ENCODE measurements at regions not wholly inside any gene's neighbourhood (a gene's known extent, or its start where the extent isn't known, plus 50 kb on each side); places are given as distances from the start of the nearest gene placed in this dataset.

- no peaks in the 10 kb centered on the region for H3K36me3 ChIP-seq (ENCODE audit: low read depth, missing control alignments)
- no peak overlapping the region for H3K27ac ChIP-seq
- H3K27me3 ChIP-seq = no peaks in the 10 kb centered on the region
- 41 to 60% methylated on average over 4 of the region's 4 CpGs for WGBS, 2 donors
- TF ChIP-seq POLR2A (IDR thresholded peaks at IDR 0.05) = no peak
- intact Hi-C loops (cut with DNase I; ENCODE audit: low total_unique reads) = no loop called here
- H3K9me3 ChIP-seq = no peaks in the 10 kb centered on the region
- no peak for DNase-seq
- peaks cover 4% of the 10 kb centered on the region for H3K4me1 ChIP-seq
- H3K4me3 ChIP-seq = no peak overlapping the region
These were observed 94.7 kb upstream of the SMYD2 start for GRCh38 chr1:214186103-214186824.

DNA sequence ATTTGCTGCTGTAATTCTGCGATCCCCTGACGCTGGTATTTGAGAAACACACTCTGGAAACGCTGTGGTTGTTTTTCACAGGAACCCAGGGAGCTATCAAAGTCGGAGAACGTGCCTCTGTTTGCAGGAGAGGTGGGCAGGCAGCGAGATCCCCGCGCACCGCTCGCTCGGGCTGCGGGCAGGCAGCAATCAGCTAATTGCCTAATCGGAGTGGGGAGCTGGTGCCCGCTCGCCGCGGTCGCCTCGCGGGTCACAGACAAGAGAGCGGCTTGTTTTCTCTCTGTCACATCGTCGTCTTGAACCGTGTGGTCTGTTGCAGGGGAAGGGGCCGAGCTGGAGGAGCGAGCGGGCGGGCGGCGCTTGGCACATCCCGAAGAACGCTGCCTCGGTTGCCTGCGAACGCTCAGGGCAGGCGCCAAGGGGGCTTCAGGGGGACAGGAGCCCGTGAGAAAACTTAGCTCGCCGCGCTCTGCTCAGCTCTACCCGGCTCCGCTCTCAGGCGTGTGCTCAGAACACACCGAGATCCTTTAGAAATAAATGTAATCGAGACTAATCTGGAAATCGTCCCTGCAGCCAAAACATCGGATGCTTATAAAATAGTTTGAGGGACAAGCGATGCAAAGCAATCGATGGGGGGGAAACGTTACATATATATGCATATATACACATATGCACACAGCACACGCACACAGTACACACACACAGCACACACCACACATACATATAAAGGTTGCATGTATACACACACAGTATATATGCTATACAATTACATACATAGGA, 93.6 kb upstream of the SMYD2 start:
- 3 to 9% methylated on average over 28 to 50 of the region's 51 CpGs for WGBS, 2 donors
- Histone ChIP-seq H3K4me3 (peak overlapping the region in 1 of 2 donors; percentile 54), H3K27me3 (no peaks in the 10 kb centered on the region), H3K9me3 (no peaks in the 10 kb centered on the region), H3K4me1 (peaks cover 4% of the 10 kb centered on the region), H3K27ac (no peak overlapping the region), H3K36me3 (ENCODE audit: low read depth, missing control alignments) (no peaks in the 10 kb centered on the region)
- TF ChIP-seq POLR2A (IDR thresholded peaks at IDR 0.05) (no peak), CTCF (IDR thresholded peaks at IDR 0.05) (no peak)
- no peak for DNase-seq
- intact Hi-C loops (cut with DNase I; ENCODE audit: low total_unique reads) = no loop called here

GRCh38 chr1:214187933-214188332, 93.0 kb upstream of the SMYD2 start:
- Histone ChIP-seq H3K9me3 (no peaks in the 10 kb centered on the region), H3K27me3 (no peaks in the 10 kb centered on the region), H3K36me3 (ENCODE audit: low read depth, missing control alignments) (no peaks in the 10 kb centered on the region), H3K4me3 (no peak overlapping the region), H3K4me1 (peaks cover 7% of the 10 kb centered on the region), H3K27ac (no peak overlapping the region)
- WGBS, 2 donors = 46 to 61% methylated on average over 7 of the region's 7 CpGs
- no peak for DNase-seq
- no peak for TF ChIP-seq POLR2A (IDR thresholded peaks at IDR 0.05)
- no peak for TF ChIP-seq CTCF (IDR thresholded peaks at IDR 0.05)
- intact Hi-C loops (cut with DNase I; ENCODE audit: low total_unique reads) = no loop called here

DNA sequence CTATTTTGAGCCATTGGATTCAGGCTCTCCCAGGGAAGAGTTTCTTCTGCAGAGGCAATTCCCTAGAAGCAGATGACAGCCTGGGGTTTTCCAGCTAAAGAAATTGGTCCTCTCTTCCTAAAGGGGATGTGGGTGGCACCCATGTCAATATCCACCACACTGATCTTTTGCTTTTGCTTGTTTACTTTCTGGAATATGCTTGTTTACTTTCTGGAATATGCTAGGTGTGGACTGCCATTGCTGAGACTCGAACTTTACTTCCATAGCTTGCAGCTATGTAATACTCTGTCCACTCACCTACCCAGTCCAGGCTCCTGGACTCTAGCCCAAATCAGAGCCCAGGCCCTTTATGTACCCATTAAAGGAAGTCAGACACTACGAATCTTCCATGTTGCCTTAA, 92.1 kb upstream of the SMYD2 start:
- H3K4me3 ChIP-seq = no peak overlapping the region
- no peaks in the 10 kb centered on the region for H3K9me3 ChIP-seq
- H3K4me1 ChIP-seq = peaks cover 15% of the 10 kb centered on the region
- 91 to 93% methylated on average over 2 of the region's 2 CpGs for WGBS, 2 donors
- TF ChIP-seq CTCF (IDR thresholded peaks at IDR 0.05) = no peak
- no peak for TF ChIP-seq POLR2A (IDR thresholded peaks at IDR 0.05)
- H3K36me3 ChIP-seq (ENCODE audit: low read depth, missing control alignments) = no peaks in the 10 kb centered on the region
- DNase-seq = no peak
- intact Hi-C loops (cut with DNase I; ENCODE audit: low total_unique reads) = no loop called here
- H3K27me3 ChIP-seq = no peaks in the 10 kb centered on the region
- H3K27ac ChIP-seq = no peak overlapping the region

GRCh38 chr1:214192825-214193643, 87.9 kb upstream of the SMYD2 start:
- no peaks in the 10 kb centered on the region for H3K27me3 ChIP-seq
- H3K4me3 ChIP-seq = no peak overlapping the region
- TF ChIP-seq POLR2A (IDR thresholded peaks at IDR 0.05) (no peak), CTCF (IDR thresholded peaks at IDR 0.05) (no peak)
- H3K9me3 ChIP-seq = no peaks in the 10 kb centered on the region
- WGBS, 2 donors = 43 to 48% methylated on average over 13 of the region's 13 CpGs
- DNase-seq = peak; percentile 64
- no peaks in the 10 kb centered on the region for H3K36me3 ChIP-seq (ENCODE audit: low read depth, missing control alignments)
- peak overlapping the region; percentile 7 to 27 for H3K27ac ChIP-seq
- intact Hi-C loops (cut with DNase I; ENCODE audit: low total_unique reads) = no loop called here
- H3K4me1 ChIP-seq = peaks cover 11% of the 10 kb centered on the region
